ENCODE measurements at regions not wholly inside any gene's neighbourhood (a gene's known extent, or its start where the extent isn't known, plus 50 kb on each side); places are given as distances from the start of the nearest gene placed in this dataset.

DNA sequence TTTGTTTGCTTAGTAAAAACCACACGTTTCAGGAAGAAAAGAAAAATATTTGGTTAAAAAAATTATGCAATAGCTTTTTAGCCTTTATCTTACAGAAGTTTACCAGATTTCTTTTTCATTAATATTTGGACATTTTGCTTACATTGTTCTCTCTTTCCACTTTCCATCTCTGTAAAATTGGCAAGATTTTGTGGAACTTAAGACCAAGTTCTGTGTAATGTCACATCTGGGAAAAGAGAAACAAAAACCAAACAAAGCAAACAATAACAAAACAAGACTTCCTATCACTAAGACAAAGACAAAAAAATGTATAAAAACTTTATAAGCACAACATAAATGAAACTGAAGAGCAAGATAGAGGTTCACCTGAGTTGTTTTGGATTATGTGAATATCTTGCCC lies 1392.1 kb upstream of the CELF4 start:
- Histone ChIP-seq H3K9me3 (ENCODE audit: insufficient read depth in 2 of 2, low read depth in 1 of 2, low read length in 1 of 2) (no peaks in the 10 kb centered on the region), H3K4me1 (replicated peaks in 1 of 4; ENCODE audit: control insufficient read depth in 3 of 4, insufficient read depth in 4 of 4, low read length in 3 of 4) (peaks cover 0 to 11% (median 6%) of the 10 kb centered on the region in 4 experiments; a peak in 5 of 7 replicates), H2BK20ac (ENCODE audit: low read length) (no peak overlapping the region), H3K18ac (ENCODE audit: extremely low read depth, low read length) (no peak overlapping the region), H3K23me2 (ENCODE audit: low read depth, low read length) (no peaks in the 10 kb centered on the region), H3K14ac (ENCODE audit: insufficient read length) (no peak overlapping the region), H2AK5ac (ENCODE audit: low read depth, low read length) (no peak overlapping the region), H3K79me2 (ENCODE audit: control insufficient read depth in 1 of 2, insufficient read depth in 2 of 2, low read length in 2 of 2) (no peaks in the 10 kb centered on the region), H4K8ac (ENCODE audit: extremely low read depth, insufficient read depth, low read length) (no peak overlapping the region), H2BK15ac (ENCODE audit: low read length) (no peak overlapping the region), H2BK120ac (replicated peaks; ENCODE audit: low read depth, low read length) (no peak overlapping the region), H4K5ac (ENCODE audit: insufficient read length, low read depth, low read length) (no peak overlapping the region), H3K4me3 (ENCODE audit: extremely low read depth in 1 of 4, insufficient read depth in 2 of 4, low read depth in 3 of 4, low read length in 4 of 4) (no peak overlapping the region), H3K9ac (replicated peaks in 1 of 4; ENCODE audit: extremely low read depth in 1 of 4, low read depth in 3 of 4, low read length in 3 of 4) (no peak overlapping the region), H3K36me3 (ENCODE audit: control insufficient read depth in 2 of 4, insufficient read depth in 4 of 4, low read length in 3 of 4) (no peaks in the 10 kb centered on the region), H4K20me1 (replicated peaks in 1 of 2; ENCODE audit: control insufficient read depth in 1 of 2, insufficient read depth in 2 of 2, low read length in 2 of 2) (no peaks in the 10 kb centered on the region), H2AFZ (ENCODE audit: low read length) (no peak overlapping the region), H2BK5ac (ENCODE audit: low read depth, low read length) (no peak overlapping the region), H3K27me3 (replicated peaks in 1 of 4; ENCODE audit: control insufficient read depth in 3 of 4, extremely low read depth in 1 of 4, insufficient read depth in 3 of 4, low read length in 3 of 4) (no peaks in the 10 kb centered on the region), H3K27ac (ENCODE audit: low read depth, low read length) (no peak overlapping the region), H3K79me1 (ENCODE audit: low read depth, low read length) (no peaks in the 10 kb centered on the region), H3K56ac (replicated peaks; ENCODE audit: insufficient read length, low read depth, low read length) (no peak overlapping the region), H3K23ac (ENCODE audit: insufficient read length) (no peak overlapping the region), H3K4ac (replicated peaks; ENCODE audit: insufficient read length, low read depth, low read length) (no peak overlapping the region), H2BK12ac (ENCODE audit: low read depth, low read length) (no peak overlapping the region), H4K91ac (replicated peaks; ENCODE audit: insufficient read length, low read length) (no peak overlapping the region), H3K4me2 (ENCODE audit: insufficient read depth in 1 of 2, low read depth in 2 of 2, low read length in 2 of 2) (no peak overlapping the region)
- WGBS, 2 experiments (ENCODE audit: extremely low coverage in 1 of 2, insufficient coverage in 1 of 2, insufficient read length in 1 of 2, insufficient replicate concordance in 2 of 2, low coverage in 1 of 2, low lambda C conversion rate in 2 of 2, missing lambda C conversion rate in 1 of 2): 77% methylated on average over 1 of the region's 1 CpG; no CpG with 5 or more reads in 1 of the 2 experiments
- TF ChIP-seq JUN (IDR thresholded peaks at IDR 0.05; ENCODE audit: low read depth, low read length) (no peak), SP2 (IDR thresholded peaks at IDR 0.05; ENCODE audit: low read length) (no peak), SRF (IDR thresholded peaks at IDR 0.05; ENCODE audit: low read depth, low read length) (no peak)
- POLR2A ChIA-PET (ENCODE audit: partially characterized antibody): no interaction called here
- FAIRE-seq (no peak), DNase-seq (ENCODE audit: low read depth in 1 of 2, low spot score in 2 of 2) (no peak)
- CTCF ChIA-PET (ENCODE audit: partially characterized antibody): no interaction called here

Measured in H1 (cell line).